ENCODE measurements at regions not wholly inside any gene's neighbourhood (a gene's known extent, or its start where the extent isn't known, plus 50 kb on each side); places are given as distances from the start of the nearest gene placed in this dataset.

GRCh38 chr2:146321175-146321574, 1523.7 kb upstream of the ACVR2A start:
- Histone ChIP-seq H3K9me3 (ENCODE audit: control insufficient read depth, insufficient read depth, low read length) (no peaks in the 10 kb centered on the region), H3K36me3 (ENCODE audit: insufficient read depth, low read length) (no peaks in the 10 kb centered on the region), H3K9ac (ENCODE audit: low read depth, low read length) (no peak overlapping the region), H3K4me1 (ENCODE audit: insufficient read depth, low read length) (no peaks in the 10 kb centered on the region)

- Histone ChIP-seq H3K9me3 (ENCODE audit: control insufficient read depth, insufficient read depth, low read length) (no peaks in the 10 kb centered on the region), H3K4me1 (ENCODE audit: insufficient read depth, low read length) (no peaks in the 10 kb centered on the region; the same call in 1 of the 2 replicates), H3K36me3 (ENCODE audit: insufficient read depth, low read length) (no peaks in the 10 kb centered on the region), H3K9ac (ENCODE audit: low read depth, low read length) (no peak overlapping the region)
These were observed 1526.9 kb upstream of the ACVR2A start for GRCh38 chr2:146317959-146318358.

GRCh38 chr2:146312899-146313298, 1531.9 kb upstream of the ACVR2A start:
- Histone ChIP-seq H3K4me1 (ENCODE audit: insufficient read depth, low read length) (no peaks in the 10 kb centered on the region; the same call in 1 of the 2 replicates), H3K9ac (ENCODE audit: low read depth, low read length) (no peak overlapping the region), H3K36me3 (ENCODE audit: insufficient read depth, low read length) (no peaks in the 10 kb centered on the region), H3K9me3 (ENCODE audit: control insufficient read depth, insufficient read depth, low read length) (no peaks in the 10 kb centered on the region)

GRCh38 chr2:146305164-146305563, 1539.7 kb upstream of the ACVR2A start:
- H3K36me3 ChIP-seq (ENCODE audit: insufficient read depth, low read length) = no peaks in the 10 kb centered on the region
- H3K9ac ChIP-seq (ENCODE audit: low read depth, low read length) = no peak overlapping the region
- peaks cover 3% of the 10 kb centered on the region; the same call in 1 of the 2 replicates for H3K9me3 ChIP-seq (ENCODE audit: control insufficient read depth, insufficient read depth, low read length)
- H3K4me1 ChIP-seq (ENCODE audit: insufficient read depth, low read length) = no peaks in the 10 kb centered on the region

DNA sequence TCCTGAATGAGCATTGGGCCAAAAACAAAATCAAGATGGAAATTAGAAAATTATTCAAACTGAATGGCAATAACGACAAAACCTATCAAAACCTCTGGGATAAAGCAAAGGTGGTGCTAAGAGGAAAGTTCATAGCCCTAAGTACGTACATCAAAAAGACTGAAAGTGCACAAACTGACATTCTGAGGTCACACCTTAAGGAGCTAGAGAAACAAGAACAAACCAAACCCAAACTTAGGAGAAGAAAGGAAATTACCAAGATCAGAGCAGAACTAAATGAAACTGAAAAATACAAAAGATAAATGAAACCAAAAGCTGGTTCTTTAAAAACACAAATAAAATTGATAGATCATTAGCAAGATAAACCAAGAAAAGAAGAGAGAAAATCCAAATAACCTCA, 1543.5 kb upstream of the ACVR2A start:
- Histone ChIP-seq H3K9ac (ENCODE audit: low read depth, low read length) (no peak overlapping the region), H3K36me3 (ENCODE audit: insufficient read depth, low read length) (no peaks in the 10 kb centered on the region), H3K9me3 (ENCODE audit: control insufficient read depth, insufficient read depth, low read length) (peaks cover 8% of the 10 kb centered on the region; the same call in 1 of the 2 replicates), H3K4me1 (ENCODE audit: insufficient read depth, low read length) (no peaks in the 10 kb centered on the region)

DNA sequence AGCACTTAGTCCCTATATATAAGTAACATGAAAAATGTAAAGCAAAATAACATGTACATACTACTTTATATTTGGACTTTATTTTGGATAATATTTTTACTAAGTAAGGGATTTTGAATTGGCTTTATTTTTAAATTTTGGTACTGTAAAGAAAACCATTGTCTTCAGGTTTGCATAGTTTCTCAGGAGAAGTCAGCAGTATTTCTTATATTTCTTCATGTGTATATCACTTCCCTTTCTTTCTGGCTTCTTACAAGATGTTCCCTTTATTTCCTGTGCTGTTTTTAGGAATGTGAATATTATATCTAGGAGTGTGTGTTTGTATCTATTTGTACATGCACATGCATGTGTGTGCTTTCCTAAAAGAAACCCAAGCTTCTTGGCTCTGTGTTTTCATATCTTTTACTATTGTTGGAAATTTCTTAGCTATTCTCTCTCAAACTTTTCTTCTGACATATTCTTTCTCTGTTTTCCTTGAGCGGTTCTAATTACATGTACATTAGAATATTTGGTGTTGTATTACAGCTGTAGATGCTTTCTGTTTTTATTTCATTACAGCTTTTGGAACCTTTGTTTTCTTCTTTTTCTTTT, 1549.7 kb upstream of the ACVR2A start:
- no peaks in the 10 kb centered on the region for H3K4me1 ChIP-seq (ENCODE audit: insufficient read depth, low read length)
- H3K9ac ChIP-seq (ENCODE audit: low read depth, low read length) = no peak overlapping the region
- no peaks in the 10 kb centered on the region for H3K36me3 ChIP-seq (ENCODE audit: insufficient read depth, low read length)
- peaks cover 11% of the 10 kb centered on the region; the same call in 1 of the 2 replicates for H3K9me3 ChIP-seq (ENCODE audit: control insufficient read depth, insufficient read depth, low read length)

DNA sequence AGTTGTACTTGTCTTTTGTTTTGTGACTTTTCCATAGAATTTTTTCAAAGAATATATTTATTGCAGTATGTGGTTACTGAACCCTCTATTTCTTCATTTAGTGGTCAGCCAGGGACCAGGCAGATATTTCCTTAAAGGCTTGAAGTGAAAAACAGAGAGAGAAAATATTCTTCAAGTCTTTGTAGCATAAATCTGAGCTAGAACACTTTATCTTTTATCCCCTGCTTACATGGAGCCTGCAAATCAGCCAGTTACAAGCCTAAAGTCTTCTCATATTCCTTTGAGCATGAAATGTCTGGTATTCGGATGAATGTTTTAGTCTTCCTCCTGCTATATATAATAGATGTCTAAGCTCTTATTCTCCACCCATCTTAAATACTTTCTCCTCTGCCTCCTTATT, 1557.5 kb upstream of the ACVR2A start:
- 0 out of 2 replicates have a peak, but pooled peaks cover 4% of the 10 kb centered on the region for H3K9me3 ChIP-seq (ENCODE audit: control insufficient read depth, insufficient read depth, low read length)
- no peak overlapping the region for H3K9ac ChIP-seq (ENCODE audit: low read depth, low read length)
- no peaks in the 10 kb centered on the region for H3K4me1 ChIP-seq (ENCODE audit: insufficient read depth, low read length)
- H3K36me3 ChIP-seq (ENCODE audit: insufficient read depth, low read length) = no peaks in the 10 kb centered on the region

- Histone ChIP-seq H3K9me3 (ENCODE audit: control insufficient read depth, insufficient read depth, low read length) (no peaks in the 10 kb centered on the region), H3K9ac (ENCODE audit: low read depth, low read length) (no peak overlapping the region), H3K4me1 (ENCODE audit: insufficient read depth, low read length) (no peaks in the 10 kb centered on the region), H3K36me3 (ENCODE audit: insufficient read depth, low read length) (no peaks in the 10 kb centered on the region)
These were observed 1565.9 kb upstream of the ACVR2A start for GRCh38 chr2:146278881-146279280.

DNA sequence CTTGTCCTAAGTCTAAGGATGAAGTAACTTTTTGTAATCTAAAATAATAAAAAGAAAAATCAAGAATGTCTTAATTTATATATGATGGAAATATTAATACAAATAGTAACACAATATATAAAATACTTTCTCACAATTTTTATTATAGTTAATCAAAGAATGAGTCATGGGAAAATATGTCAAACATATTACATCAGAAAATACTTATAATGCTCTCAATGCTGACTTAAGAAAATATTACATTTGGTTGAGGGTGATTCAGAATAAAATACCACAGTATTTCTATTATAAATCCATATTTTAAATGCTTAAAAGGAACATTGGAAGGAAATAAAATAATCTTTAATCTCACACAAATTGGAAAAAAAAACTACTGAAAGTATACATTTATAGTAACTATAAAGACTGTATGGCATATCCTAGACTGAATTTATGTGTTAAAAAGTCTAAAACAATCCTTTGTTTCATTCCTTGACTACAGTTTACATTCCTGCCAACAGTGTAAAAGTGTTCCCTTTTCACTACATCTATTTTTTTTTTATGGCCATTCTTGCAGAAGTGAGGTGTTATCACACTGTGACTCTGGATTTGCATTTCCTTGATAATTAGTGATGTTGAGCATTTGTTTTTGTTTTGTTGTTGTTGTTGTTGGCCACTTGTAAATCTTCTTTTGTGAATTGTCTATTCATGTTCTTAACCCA, 1573.5 kb upstream of the ACVR2A start:
- Histone ChIP-seq H3K9me3 (ENCODE audit: control insufficient read depth, insufficient read depth, low read length) (no peaks in the 10 kb centered on the region; the same call in 1 of the 2 replicates), H3K4me1 (ENCODE audit: insufficient read depth, low read length) (peaks cover 3% of the 10 kb centered on the region; the same call in 1 of the 2 replicates), H3K9ac (ENCODE audit: low read depth, low read length) (no peak overlapping the region), H3K36me3 (ENCODE audit: insufficient read depth, low read length) (no peaks in the 10 kb centered on the region)

GRCh38 chr2:146270618-146271017, 1574.2 kb upstream of the ACVR2A start:
- Histone ChIP-seq H3K36me3 (ENCODE audit: insufficient read depth, low read length) (no peaks in the 10 kb centered on the region), H3K9me3 (ENCODE audit: control insufficient read depth, insufficient read depth, low read length) (no peaks in the 10 kb centered on the region; the same call in 1 of the 2 replicates), H3K4me1 (ENCODE audit: insufficient read depth, low read length) (peaks cover 3% of the 10 kb centered on the region; the same call in 1 of the 2 replicates), H3K9ac (ENCODE audit: low read depth, low read length) (no peak overlapping the region)

DNA sequence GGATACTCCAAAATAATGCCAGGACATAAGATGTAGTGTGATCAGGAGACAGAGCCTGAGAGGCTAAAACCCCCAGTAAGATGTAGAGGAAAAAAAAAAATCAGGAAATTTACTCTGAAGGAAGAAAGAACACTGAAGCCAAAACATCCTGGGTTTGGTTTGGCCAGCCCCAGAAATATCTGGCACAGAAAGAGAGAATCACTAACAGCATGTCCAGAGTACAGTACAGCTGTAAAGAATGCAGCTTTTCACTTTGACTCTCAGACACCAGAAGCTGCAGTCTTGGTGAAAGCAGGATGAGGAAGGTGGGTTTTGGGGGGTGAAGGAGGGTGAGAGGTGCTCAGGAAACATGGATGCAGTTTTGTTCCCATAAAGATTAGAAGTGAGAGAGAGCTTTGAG, 1577.7 kb upstream of the ACVR2A start:
- Histone ChIP-seq H3K4me1 (ENCODE audit: insufficient read depth, low read length) (peaks cover 3% of the 10 kb centered on the region; the same call in 1 of the 2 replicates), H3K9me3 (ENCODE audit: control insufficient read depth, insufficient read depth, low read length) (no peaks in the 10 kb centered on the region; the same call in 1 of the 2 replicates), H3K9ac (ENCODE audit: low read depth, low read length) (no peak overlapping the region), H3K36me3 (ENCODE audit: insufficient read depth, low read length) (no peaks in the 10 kb centered on the region)

GRCh38 chr2:146265656-146266055, 1579.2 kb upstream of the ACVR2A start:
- Histone ChIP-seq H3K36me3 (ENCODE audit: insufficient read depth, low read length) (no peaks in the 10 kb centered on the region), H3K9me3 (ENCODE audit: control insufficient read depth, insufficient read depth, low read length) (no peaks in the 10 kb centered on the region; the same call in 1 of the 2 replicates), H3K9ac (ENCODE audit: low read depth, low read length) (no peak overlapping the region), H3K4me1 (ENCODE audit: insufficient read depth, low read length) (no peaks in the 10 kb centered on the region)

- Histone ChIP-seq H3K4me1 (ENCODE audit: insufficient read depth, low read length) (no peaks in the 10 kb centered on the region), H3K9ac (ENCODE audit: low read depth, low read length) (no peak overlapping the region), H3K36me3 (ENCODE audit: insufficient read depth, low read length) (no peaks in the 10 kb centered on the region), H3K9me3 (ENCODE audit: control insufficient read depth, insufficient read depth, low read length) (no peaks in the 10 kb centered on the region; the same call in 1 of the 2 replicates)
These were observed 1582.2 kb upstream of the ACVR2A start for GRCh38 chr2:146262606-146263005.

DNA sequence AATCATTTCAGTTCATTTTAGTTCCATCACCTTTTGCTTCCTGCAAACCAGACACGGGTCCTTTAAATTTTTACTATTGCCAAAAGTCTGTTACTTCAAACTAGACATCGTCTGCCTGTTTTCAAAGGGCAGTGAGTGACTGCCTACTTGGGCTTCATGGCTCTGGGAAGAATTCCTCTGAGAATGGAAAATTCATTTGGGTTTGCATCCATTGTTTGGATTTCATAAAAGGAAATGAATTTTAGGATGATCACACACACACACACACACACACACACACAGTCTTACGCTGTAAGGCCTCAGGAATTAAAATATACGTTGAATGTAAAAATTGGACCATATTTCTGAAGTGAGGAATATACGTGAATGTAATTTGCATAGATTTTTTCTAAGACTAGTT, 1584.3 kb upstream of the ACVR2A start:
- H3K9ac ChIP-seq (ENCODE audit: low read depth, low read length) = no peak overlapping the region
- no peaks in the 10 kb centered on the region for H3K9me3 ChIP-seq (ENCODE audit: control insufficient read depth, insufficient read depth, low read length)
- no peaks in the 10 kb centered on the region for H3K4me1 ChIP-seq (ENCODE audit: insufficient read depth, low read length)
- no peaks in the 10 kb centered on the region for H3K36me3 ChIP-seq (ENCODE audit: insufficient read depth, low read length)

DNA sequence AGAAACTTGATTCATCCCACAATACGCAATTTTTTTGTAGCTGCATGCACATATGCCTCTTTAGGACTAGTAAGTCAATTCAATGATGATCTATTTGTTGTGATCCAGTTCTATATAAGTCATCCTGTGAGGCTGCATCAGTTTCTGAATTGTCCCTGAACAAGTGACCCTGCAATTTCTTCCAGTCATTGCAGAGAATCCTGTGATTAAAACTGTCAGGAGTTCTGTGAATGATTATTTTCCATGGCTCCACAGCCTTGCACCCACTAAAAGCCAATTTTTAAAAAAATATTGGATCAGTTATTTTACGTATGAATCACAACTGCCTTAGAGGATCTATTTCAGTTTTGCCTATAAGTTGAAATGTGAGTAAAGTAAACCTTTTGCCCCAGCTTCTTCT, 1585.0 kb upstream of the ACVR2A start:
- Histone ChIP-seq H3K36me3 (ENCODE audit: insufficient read depth, low read length) (no peaks in the 10 kb centered on the region), H3K4me1 (ENCODE audit: insufficient read depth, low read length) (no peaks in the 10 kb centered on the region), H3K9me3 (ENCODE audit: control insufficient read depth, insufficient read depth, low read length) (no peaks in the 10 kb centered on the region), H3K9ac (ENCODE audit: low read depth, low read length) (no peak overlapping the region)
